Erythroblast (primary cell): ENCODE measurements at regions not wholly inside any gene's neighbourhood (a gene's known extent, or its start where the extent isn't known, plus 50 kb on each side); places are given as distances from the start of the nearest gene placed in this dataset.

Experiments
- GATA1 ChIP-seq: IDR thresholded peaks from 2 replicates; pipeline ENCODE4 v1.6.1; 2011; ENCODE audit warnings: low read depth, mild to moderate bottlenecking, control low read depth, low read length, moderate library complexity
- POLR2A ChIP-seq: IDR thresholded peaks from 2 replicates; pipeline ENCODE4 v1.6.1; 2011; ENCODE audit warnings: mild to moderate bottlenecking, low read length

DNA sequence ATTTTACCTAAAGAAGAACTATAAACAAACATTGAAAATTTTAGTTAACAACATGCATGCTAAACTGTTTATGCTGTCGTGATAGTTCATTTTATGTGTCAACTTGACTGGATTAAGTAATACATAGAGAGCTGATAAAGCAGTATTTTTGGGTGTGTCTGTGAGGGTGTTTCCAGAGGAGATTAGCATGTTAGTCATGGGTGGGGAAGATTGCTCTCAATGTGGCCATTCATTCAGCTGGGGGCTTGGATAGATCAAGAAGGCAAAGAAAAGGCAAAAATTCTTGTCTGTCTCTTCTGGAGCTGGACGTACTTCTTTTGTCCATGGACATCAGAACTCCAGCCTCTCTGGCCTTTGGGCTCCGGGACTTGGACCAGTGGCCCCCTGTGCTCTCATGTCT, 172.9 kb upstream of the SEMA3E start:
- no peak for TF ChIP-seq POLR2A
- TF ChIP-seq GATA1 = no peak
